HCT116 (cell line): ENCODE measurements at regions not wholly inside any gene's neighbourhood (a gene's known extent, or its start where the extent isn't known, plus 50 kb on each side); places are given as distances from the start of the nearest gene placed in this dataset.

Source experiments
- CEBPB ChIP-seq: IDR thresholded peaks from 2 replicates; pipeline ENCODE4 v1.6.1; 2012; ENCODE audit warnings: low read depth
- CTCF ChIP-seq, 3 experiments: fragments of 200-600 bp in 1 of 3; sonication (generic) in 1 of 3; IDR thresholded peaks in 2 of 3; conservative IDR thresholded peaks in 1 of 3; 2 replicates each; pipeline ENCODE4 v1.5.1; 2012 to 2017; ENCODE audit warnings: low read depth in 2 of 3, low read length in 2 of 3, antibody characterized with exemption in 1 of 3, borderline replicate concordance in 1 of 3, control low read depth in 1 of 3, mild to moderate bottlenecking in 1 of 3, mixed read lengths in 1 of 3, mixed run types in 1 of 3, moderate library complexity in 1 of 3; ENCODE audit not compliant: insufficient read depth in 1 of 3
- EZH2 ChIP-seq: fragments of 200-600 bp; sonication (generic); IDR thresholded peaks from 2 replicates; pipeline ENCODE4 v1.6.1; 2017; ENCODE audit warnings: antibody characterized with exemption, mixed run types
- EZH2phosphoT487 ChIP-seq: fragments of 200-600 bp; IDR thresholded peaks from 2 replicates; pipeline ENCODE4 v1.6.1; 2018; ENCODE audit warnings: antibody characterized with exemption, borderline replicate concordance
- MAX ChIP-seq: IDR thresholded peaks from 2 replicates; pipeline ENCODE4 v1.6.1; 2012
- POLR2A ChIP-seq: IDR thresholded peaks from 2 replicates; pipeline ENCODE4 v1.7.0; 2011; ENCODE audit warnings: borderline replicate concordance; ENCODE audit not compliant: insufficient read depth, insufficient read length; ENCODE audit errors: extremely low read depth
- POLR2AphosphoS5 ChIP-seq: IDR thresholded peaks from 2 replicates; pipeline ENCODE4 v1.6.1; 2011; ENCODE audit warnings: mild to moderate bottlenecking, low read depth, low read length, moderate library complexity
- RAD21 ChIP-seq: IDR thresholded peaks from 2 replicates; pipeline ENCODE4 v1.6.1; 2012; ENCODE audit warnings: low read depth, mild to moderate bottlenecking
- SP1 ChIP-seq: IDR thresholded peaks from 2 replicates; pipeline ENCODE4 v1.6.1; 2012; ENCODE audit warnings: low read depth
- TCF7L2 ChIP-seq: IDR thresholded peaks from 2 replicates; pipeline ENCODE4 v1.7.0; 2011; ENCODE audit warnings: borderline replicate concordance, inconsistent platforms; ENCODE audit not compliant: insufficient read depth, insufficient read length; ENCODE audit errors: extremely low read depth
- YY1 ChIP-seq: IDR thresholded peaks from 2 replicates; pipeline ENCODE4 v1.6.1; 2011; ENCODE audit warnings: low read length, low read depth, moderate library complexity, mild to moderate bottlenecking; ENCODE audit not compliant: insufficient replicate concordance; ENCODE audit errors: extremely low read depth
- ZFX ChIP-seq: fragments of 450-650 bp; IDR thresholded peaks from 2 replicates; pipeline ENCODE4 v1.6.1; 2017
- ZNF274 ChIP-seq: fragments of 200-500 bp; sonication (Bioruptor generic); IDR thresholded peaks from 2 replicates; pipeline ENCODE4 v1.6.1; 2014; ENCODE audit warnings: mild to moderate bottlenecking, low read depth, low read length, inconsistent platforms
- TF ChIP-seq, protein P1 (sequence below): IDR thresholded peaks from 2 replicates; pipeline ENCODE4 v1.6.1; 2011; ENCODE audit warnings: mild to moderate bottlenecking, low read length, moderate library complexity; ENCODE audit not compliant: insufficient replicate concordance; ENCODE audit errors: extremely low read depth

- TF ChIP-seq, protein P1, sequence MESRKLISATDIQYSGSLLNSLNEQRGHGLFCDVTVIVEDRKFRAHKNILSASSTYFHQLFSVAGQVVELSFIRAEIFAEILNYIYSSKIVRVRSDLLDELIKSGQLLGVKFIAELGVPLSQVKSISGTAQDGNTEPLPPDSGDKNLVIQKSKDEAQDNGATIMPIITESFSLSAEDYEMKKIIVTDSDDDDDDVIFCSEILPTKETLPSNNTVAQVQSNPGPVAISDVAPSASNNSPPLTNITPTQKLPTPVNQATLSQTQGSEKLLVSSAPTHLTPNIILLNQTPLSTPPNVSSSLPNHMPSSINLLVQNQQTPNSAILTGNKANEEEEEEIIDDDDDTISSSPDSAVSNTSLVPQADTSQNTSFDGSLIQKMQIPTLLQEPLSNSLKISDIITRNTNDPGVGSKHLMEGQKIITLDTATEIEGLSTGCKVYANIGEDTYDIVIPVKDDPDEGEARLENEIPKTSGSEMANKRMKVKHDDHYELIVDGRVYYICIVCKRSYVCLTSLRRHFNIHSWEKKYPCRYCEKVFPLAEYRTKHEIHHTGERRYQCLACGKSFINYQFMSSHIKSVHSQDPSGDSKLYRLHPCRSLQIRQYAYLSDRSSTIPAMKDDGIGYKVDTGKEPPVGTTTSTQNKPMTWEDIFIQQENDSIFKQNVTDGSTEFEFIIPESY = no peak
- TF ChIP-seq CTCF (IDR thresholded peaks at IDR 0.05 in 2 of 3, conservative IDR thresholded peaks at IDR 0.05 in 1 of 3; ENCODE audit: borderline replicate concordance in 1 of 3, insufficient read depth in 1 of 3, low read depth in 2 of 3, low read length in 2 of 3) (no peak), YY1 (no peak), ZNF274 (no peak), EZH2phosphoT487 (no peak), CEBPB (no peak), EZH2 (no peak), POLR2A (no peak), MAX (no peak), POLR2AphosphoS5 (no peak), RAD21 (no peak), TCF7L2 (no peak), SP1 (no peak), ZFX (no peak)
Observed at GRCh38 chr12:131527092-131527491, 183.8 kb upstream of the SFSWAP start.
